Stimulated activated CD8-positive, alpha-beta memory T cell treated with anti-CD3 and anti-CD28 coated beads, Interleukin-4, amount 100 ng/mL, for 48 hours (primary cell): ENCODE measurements at regions not wholly inside any gene's neighbourhood (a gene's known extent, or its start where the extent isn't known, plus 50 kb on each side); places are given as distances from the start of the nearest gene placed in this dataset.
"Not testable (repeated sequence)": the region's sequence is repeated elsewhere in the genome, so short reads cannot be mapped to it uniquely, and the experiment has no call there.

ENCODE experiments used
- DNase-seq: peaks from one replicate; pipeline ENCODE4 v3.0.0-alpha.2; 2020

DNA sequence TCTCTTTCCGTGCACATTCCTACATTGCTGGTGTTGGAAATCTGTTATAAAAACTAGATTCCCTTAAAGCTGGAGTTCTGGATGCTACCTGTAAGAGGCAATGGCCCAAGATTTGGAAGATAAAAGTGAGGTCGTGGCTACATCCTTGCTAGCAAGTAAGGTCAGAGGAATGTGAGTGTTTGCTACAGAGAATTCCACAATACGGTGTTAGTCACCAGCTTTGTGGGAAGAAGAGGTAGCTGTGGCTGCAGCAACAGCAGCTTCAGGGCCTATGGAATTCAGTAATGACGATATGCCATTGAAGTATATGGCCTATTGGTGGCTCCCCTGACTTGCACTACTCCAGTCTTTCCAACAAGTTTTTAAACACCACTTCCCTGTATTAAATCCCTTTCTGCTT lies 227.7 kb upstream of the TMEM260 start:
- no peak for DNase-seq

DNA sequence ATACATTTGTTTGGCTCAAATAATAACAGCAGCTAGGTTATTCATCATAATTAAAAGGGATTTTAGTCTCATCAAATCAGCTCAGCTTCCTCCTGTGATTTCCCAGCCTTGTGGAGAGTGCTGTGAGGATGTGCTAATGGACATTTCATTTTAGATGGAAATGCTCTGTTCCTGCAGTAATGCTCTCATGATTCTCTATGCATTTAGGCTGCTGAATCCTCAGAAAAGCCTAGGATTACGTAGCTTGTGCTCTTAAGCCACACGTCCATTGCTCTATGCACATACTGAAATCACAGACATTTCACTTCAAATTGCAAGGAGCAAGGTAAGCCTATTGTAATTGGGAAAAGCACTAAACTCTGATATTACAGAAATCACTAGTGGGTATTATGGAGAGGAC lies 226.6 kb upstream of the TMEM260 start:
- no peak for DNase-seq

DNA sequence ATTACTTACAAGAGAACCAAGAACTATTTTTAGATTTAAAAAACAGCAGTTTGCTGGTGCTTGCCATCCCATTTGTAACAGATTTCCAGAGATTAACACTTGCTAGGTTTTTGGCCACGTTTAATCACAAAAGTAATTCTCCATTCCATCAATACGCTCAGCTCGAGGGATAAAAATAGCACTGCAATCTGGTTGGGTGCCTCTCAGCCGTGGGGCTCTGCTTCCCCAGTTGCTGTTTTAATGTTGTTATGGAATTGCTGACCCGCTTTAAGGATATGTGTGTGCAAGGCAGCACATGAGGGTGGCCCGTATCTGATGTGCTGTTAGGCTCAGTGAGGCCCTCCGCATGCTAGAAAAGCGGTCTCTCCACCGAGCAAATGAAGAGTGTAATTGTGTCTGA lies 222.2 kb upstream of the TMEM260 start:
- no peak for DNase-seq

DNA sequence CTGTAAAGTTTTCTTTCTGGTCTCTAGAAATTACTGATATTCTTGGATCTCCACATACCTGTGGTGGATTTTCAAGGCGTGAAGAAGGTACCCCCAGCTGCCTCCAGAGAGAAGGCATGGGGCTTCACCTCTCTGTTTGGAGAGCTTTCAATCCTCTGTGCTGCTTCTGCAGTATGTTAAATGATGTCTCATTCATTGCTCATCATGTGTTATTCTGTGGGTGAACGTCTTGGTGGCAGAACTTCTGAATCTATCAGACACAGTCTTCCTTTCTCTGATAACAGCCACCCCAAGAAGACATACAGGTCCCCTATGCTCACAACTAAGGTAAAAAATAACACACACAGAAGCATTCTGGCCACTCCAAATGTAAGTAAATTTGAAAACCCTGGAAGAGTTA lies 221.3 kb upstream of the TMEM260 start:
- DNase-seq = no peak

DNA sequence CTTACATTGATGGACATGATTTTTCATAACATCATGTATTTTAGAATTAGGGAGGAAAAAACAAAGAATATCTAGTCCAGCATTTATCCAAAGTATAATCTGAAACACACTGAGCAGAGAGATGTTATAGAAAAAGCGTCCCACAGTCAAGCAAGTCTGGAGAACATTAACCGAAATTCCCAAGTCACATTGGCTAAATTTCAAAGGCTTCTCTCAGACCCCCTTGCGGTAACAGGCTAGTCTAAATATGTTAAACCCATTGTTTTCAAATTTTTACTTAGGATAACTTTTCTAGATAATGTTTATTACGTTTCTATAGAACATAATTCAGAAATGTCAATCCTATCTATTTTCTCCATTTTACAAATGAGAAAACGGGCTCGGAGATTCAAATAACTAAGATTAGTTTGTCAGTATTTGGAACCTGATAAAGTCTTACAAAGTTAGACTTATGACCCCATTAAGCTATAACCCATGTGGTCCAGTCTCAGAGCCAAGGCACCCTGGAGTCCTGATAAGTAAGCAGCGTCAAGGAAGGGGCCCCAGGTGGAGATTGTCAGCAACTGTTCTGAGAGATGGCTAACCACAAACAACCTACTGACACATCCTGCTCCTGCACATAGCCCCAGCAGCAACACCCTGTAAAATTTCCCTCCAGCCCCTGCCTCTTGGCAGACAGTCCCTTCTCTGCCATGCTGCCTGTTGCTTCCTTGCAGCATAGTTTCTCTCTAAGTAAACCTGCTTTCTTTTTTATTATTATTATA lies 220.6 kb upstream of the TMEM260 start:
- no peak for DNase-seq

DNA sequence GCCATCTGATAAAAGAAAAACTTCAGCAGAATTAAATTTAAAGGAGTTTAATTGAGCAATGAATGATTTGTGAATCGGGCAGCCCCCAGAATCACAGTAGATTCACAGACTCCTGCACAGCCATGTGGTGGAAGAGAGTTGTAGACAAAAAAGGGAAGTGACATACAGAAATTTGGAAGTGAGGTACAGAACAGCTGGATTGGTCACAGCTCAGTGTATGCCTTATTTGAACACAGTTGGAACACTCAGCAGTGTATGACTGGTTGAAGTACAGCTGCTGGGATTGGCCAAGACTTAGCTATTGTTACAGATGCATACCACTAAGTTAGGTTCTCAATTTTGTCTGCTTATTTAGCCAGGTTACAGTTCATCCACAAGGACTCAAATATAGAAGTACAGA lies 213.9 kb upstream of the TMEM260 start:
- DNase-seq = not testable (repeated sequence)

- DNase-seq = no peak
Observed at GRCh38 chr14:56367416-56367815, 212.2 kb upstream of the TMEM260 start.

DNA sequence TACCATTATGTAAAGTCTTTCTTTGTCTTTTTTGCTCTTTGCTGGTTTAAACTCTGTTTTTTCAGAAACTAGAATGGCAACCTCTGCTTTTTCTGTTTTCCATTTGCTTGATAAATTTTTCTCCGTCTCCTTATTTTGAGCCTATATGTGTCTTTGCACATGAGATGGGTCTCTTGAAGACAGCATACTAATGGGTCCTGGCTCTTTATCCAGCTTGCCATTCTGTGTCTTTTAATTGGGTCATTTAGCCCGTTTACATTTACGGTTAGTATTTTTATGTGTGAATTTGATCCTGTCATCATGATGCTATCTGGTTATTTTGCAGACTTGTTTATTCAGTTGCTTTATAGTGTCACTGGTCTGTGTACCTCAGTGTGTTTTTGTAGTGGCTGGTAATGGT lies 207.9 kb upstream of the TMEM260 start:
- DNase-seq = no peak

GRCh38 chr14:56374421-56374820 lies 205.2 kb upstream of the TMEM260 start:
- DNase-seq = no peak

DNA sequence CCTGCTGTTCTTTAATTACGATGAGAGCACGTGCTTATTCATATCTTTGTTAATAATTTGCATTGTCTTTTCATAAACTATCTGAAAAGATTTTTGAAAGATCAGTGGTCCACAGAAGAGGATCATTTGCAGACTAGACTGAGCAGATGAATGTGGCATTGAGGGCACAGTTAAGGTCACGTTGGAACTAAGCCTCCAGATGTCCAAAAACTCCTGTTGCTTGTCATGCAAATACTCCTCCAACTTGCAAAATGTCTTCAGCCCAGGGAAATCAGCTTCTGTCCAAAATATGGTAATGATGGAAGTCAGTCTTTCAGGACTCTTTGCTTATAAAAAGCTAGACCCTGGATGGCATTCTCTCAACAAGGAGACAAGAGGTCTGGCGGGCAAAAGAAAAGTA lies 201.6 kb upstream of the TMEM260 start:
- no peak for DNase-seq

GRCh38 chr14:56378475-56378877 lies 201.1 kb upstream of the TMEM260 start:
- no peak for DNase-seq

DNA sequence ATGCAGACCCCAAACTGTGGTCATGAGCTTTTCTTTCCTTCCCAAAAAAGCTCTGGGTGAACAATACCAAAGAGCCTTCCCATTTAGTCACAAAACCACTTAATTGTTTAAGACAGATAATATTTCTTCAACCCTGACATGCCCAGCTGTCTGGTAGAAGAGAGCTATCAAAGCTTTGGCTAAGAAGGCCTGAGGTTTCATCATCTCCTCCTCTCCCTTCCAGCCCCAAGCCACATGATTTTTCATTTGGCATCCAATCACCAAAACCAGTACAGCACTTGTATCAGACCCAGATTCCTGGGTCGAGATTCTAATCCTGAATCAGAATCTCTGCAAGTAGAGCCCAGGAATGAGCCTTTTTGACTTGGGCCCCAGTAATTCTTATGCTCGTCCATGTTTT lies 199.6 kb upstream of the TMEM260 start:
- no peak for DNase-seq

DNA sequence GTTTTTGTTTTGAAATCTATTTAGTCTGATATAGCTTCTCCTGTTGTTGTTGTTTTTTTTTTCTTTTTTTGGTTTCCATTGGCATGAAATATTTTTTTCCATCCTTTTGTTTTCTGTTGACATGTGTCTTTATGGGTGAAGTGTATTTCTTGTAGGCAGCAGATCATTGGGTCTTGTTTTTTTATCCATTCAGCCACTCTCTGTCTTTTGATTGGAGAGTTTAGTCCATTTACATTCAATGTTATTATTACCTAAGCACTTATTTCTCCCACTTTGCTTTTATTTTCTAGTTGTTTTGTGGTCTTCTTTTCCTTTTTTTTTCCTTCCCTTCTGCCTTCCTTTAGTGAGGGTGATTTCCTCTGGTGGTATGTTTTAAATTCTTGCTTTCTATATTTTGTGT lies 193.6 kb upstream of the TMEM260 start:
- no peak for DNase-seq

GRCh38 chr14:56390859-56391258 lies 188.7 kb upstream of the TMEM260 start:
- DNase-seq = no peak

DNA sequence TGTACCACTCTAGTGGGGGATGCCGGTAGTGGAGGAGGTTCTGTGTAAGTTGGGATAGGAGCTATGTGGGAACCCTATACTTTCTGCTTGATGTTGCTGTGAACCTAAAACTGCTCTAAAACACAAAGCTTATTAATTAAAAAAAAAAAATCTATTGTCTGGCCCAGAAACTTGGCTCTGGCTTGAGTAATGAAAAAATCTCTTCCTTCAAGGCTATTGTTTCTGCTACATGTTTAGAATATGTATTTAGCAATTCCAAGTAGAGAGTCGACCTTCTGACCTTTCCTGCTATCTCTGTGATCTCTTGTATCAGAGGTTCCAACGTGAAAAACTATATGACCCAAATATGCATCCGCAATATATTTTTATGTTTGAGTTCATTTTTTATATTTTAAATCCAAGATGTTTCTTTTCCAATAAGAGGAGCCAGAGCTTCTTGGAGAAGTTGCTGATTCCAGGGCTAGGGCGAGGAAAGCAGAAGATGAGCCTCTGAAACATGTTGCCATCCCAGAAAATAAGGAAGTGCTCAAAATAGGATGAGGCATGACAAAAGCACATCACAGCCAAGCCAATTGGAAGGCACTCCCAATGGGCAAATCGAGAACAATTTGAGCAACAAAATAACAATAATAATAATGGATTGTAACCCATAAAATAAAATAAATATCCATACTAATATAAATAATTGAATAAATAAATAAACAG lies 184.6 kb upstream of the TMEM260 start:
- no peak for DNase-seq

GRCh38 chr14:56400109-56400825 lies 179.3 kb upstream of the TMEM260 start:
- DNase-seq = no peak

DNA sequence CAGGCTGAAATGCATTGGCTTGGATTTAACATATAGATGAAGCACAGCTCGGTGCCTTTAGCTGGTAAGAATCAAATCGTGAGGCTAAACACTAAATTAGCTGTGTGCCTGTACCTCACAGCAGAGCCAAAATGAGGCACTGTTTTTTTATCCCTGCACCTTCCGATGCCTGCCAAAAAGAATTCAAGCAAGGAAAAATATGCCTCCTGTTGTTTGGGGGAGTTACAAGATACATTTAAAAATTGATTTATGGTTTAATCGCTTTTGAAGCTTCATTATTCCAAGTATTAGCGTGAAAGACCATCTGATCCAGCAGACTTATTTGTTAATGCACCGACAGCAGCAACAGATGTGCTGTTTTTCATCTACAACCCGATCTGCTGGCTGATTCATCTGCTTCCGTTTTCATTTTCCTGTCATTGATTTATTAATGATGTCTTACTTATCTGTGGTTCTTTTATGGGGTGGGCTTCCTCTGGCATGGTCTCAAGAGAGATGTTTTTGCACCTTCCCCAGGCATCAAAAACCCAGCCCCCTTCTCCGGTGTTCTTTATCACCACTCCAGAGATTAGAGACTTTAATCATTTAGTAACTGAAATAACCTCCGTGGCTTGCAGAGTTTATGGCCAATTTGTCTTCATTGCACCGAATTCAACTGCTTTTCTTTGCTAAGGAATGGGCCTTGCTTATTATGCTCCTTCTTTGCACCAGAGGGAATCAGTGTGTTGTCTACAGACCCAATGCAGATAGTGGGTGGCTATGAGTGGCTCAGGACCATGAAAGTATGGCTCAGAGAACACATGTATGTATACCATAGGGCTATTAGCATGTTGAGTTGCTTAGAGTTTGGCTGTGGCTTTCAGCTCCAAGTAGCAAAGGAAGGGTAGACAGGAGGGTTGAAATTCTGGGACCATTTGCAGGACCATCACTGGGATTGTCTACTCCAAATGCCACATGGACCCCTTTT lies 166.8 kb upstream of the TMEM260 start:
- DNase-seq = no peak

DNA sequence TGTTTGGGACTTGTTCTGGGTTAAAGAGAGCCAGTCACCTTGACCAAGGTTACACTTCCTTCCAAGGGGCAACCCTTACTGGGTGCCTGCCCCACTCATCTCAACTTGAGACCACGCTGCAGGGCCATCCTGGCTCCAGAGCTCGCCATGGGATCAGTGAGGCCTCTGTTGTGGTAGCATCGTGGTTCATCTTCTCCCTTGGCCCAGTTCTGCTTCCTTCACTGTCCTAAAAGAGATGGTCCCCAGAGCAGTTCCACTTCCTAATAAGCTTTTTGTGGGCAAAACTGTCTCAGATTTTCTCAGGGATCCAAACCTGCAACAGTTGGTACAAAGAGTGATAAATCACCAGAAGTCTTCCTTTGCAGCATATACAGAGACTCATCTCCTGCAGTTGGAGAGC lies 165.9 kb upstream of the TMEM260 start:
- DNase-seq = no peak

GRCh38 chr14:56414236-56414635 lies 165.4 kb upstream of the TMEM260 start:
- no peak for DNase-seq

GRCh38 chr14:56416213-56416612 lies 163.4 kb upstream of the TMEM260 start:
- DNase-seq = no peak

- no peak for DNase-seq
Observed at GRCh38 chr14:56417173-56417572, 162.4 kb upstream of the TMEM260 start.

GRCh38 chr14:56419750-56420149 lies 159.8 kb upstream of the TMEM260 start:
- DNase-seq = no peak

- no peak for DNase-seq
Observed at GRCh38 chr14:56422221-56422620, 157.4 kb upstream of the TMEM260 start.
